ENCODE measurements at regions not wholly inside any gene's neighbourhood (a gene's known extent, or its start where the extent isn't known, plus 50 kb on each side); places are given as distances from the start of the nearest gene placed in this dataset.
"Not testable (repeated sequence)": the region's sequence is repeated elsewhere in the genome, so short reads cannot be mapped to it uniquely, and the experiment has no call there.

GRCh38 chrX:131461855-131462254 lies 82.0 kb upstream of the OR13H1 start:
- H2BK15ac ChIP-seq (ENCODE audit: low read length); H3K14ac ChIP-seq (ENCODE audit: low read length); DNase-seq (ENCODE audit: low spot score); H2BK120ac ChIP-seq (ENCODE audit: low read depth, low read length); H3K79me1 ChIP-seq (ENCODE audit: low read depth, low read length); H3K36me3 ChIP-seq (replicated peaks in 1 of 2; ENCODE audit: control insufficient read depth in 2 of 2, insufficient read depth in 2 of 2, low read length in 2 of 2); H2AK5ac ChIP-seq (ENCODE audit: low read depth, low read length); H3K9ac ChIP-seq (ENCODE audit: low read depth, low read length, poor library complexity); H4K8ac ChIP-seq (ENCODE audit: low read depth, low read length); H3K18ac ChIP-seq (ENCODE audit: low read length); H3K4me3 ChIP-seq (ENCODE audit: low read length in 2 of 2); H3K27ac ChIP-seq (replicated peaks; ENCODE audit: low read length); H2BK5ac ChIP-seq (ENCODE audit: low read length); H3K27me3 ChIP-seq (ENCODE audit: control insufficient read depth in 3 of 3, insufficient read depth in 3 of 3, low read depth in 1 of 3, low read length in 3 of 3); H3K4ac ChIP-seq (ENCODE audit: low read length); H3K23ac ChIP-seq (ENCODE audit: low read depth, low read length, poor library complexity); H2BK12ac ChIP-seq (ENCODE audit: low read length); H3K4me1 ChIP-seq (ENCODE audit: control insufficient read depth in 2 of 2, insufficient read depth in 1 of 2, low read depth in 1 of 2, low read length in 2 of 2); H3K9me3 ChIP-seq (replicated peaks in 1 of 2; ENCODE audit: control insufficient read depth in 2 of 2, insufficient read depth in 1 of 2, low read depth in 1 of 2, low read length in 2 of 2); H4K91ac ChIP-seq (ENCODE audit: low read depth, low read length, poor library complexity); H2AFZ ChIP-seq (ENCODE audit: low read length); H3K4me2 ChIP-seq (ENCODE audit: insufficient read depth, low read length, poor library complexity, severe bottlenecking): not testable (repeated sequence)
- WGBS, 2 donors (ENCODE audit: extremely low coverage in 2 of 2, insufficient read length in 2 of 2, insufficient replicate concordance in 1 of 2): no CpG with 5 or more reads among the region's 10 CpGs

DNA sequence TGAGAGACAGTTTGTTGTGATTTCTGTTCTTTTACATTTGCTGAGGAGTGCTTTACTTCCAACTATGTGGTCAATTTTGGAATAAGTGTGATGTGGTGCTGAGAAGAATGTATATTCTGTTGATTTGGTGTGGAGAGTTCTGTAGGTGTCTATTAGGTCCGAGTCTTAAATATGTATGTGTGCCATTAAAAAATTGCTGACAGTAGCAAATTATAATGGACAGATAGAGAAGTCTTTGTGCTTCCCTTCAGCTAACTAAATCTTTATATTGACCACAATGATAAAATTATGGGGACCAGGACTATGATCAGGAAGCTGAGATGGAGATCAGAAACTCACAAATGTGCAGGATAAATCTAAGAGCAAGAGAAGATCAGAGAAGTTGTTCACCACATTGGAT lies 70.1 kb upstream of the OR13H1 start:
- H4K8ac ChIP-seq (ENCODE audit: low read depth, low read length); H2BK120ac ChIP-seq (ENCODE audit: low read depth, low read length); DNase-seq (ENCODE audit: low spot score); H3K9ac ChIP-seq (ENCODE audit: low read depth, low read length, poor library complexity); H4K91ac ChIP-seq (ENCODE audit: low read depth, low read length, poor library complexity); H3K4me3 ChIP-seq (ENCODE audit: low read length in 2 of 2); H2AK5ac ChIP-seq (ENCODE audit: low read depth, low read length); H3K27ac ChIP-seq (replicated peaks; ENCODE audit: low read length); H3K27me3 ChIP-seq (ENCODE audit: control insufficient read depth in 3 of 3, insufficient read depth in 3 of 3, low read depth in 1 of 3, low read length in 3 of 3); H3K23ac ChIP-seq (ENCODE audit: low read depth, low read length, poor library complexity); H2AFZ ChIP-seq (ENCODE audit: low read length); H3K4me1 ChIP-seq (ENCODE audit: control insufficient read depth in 2 of 2, insufficient read depth in 1 of 2, low read depth in 1 of 2, low read length in 2 of 2); H3K36me3 ChIP-seq (replicated peaks in 1 of 2; ENCODE audit: control insufficient read depth in 2 of 2, insufficient read depth in 2 of 2, low read length in 2 of 2); H2BK5ac ChIP-seq (ENCODE audit: low read length); H3K9me3 ChIP-seq (replicated peaks in 1 of 2; ENCODE audit: control insufficient read depth in 2 of 2, insufficient read depth in 1 of 2, low read depth in 1 of 2, low read length in 2 of 2); H3K79me1 ChIP-seq (ENCODE audit: low read depth, low read length); H3K14ac ChIP-seq (ENCODE audit: low read length); H2BK15ac ChIP-seq (ENCODE audit: low read length); H3K4ac ChIP-seq (ENCODE audit: low read length); H3K4me2 ChIP-seq (ENCODE audit: insufficient read depth, low read length, poor library complexity, severe bottlenecking); H2BK12ac ChIP-seq (ENCODE audit: low read length); H3K18ac ChIP-seq (ENCODE audit: low read length): not testable (repeated sequence)
- no CpG with 5 or more reads among the region's 1 CpG for WGBS, 2 donors (ENCODE audit: extremely low coverage in 2 of 2, insufficient read length in 2 of 2, insufficient replicate concordance in 1 of 2)

- peaks cover 0 to 3% (median 0%) of the 10 kb centered on the region in 3 experiments for H3K27me3 ChIP-seq (ENCODE audit: control insufficient read depth in 3 of 3, insufficient read depth in 3 of 3, low read depth in 1 of 3, low read length in 3 of 3)
- H2BK15ac ChIP-seq (ENCODE audit: low read length): no peak overlapping the region
- no peaks in the 10 kb centered on the region for H3K9me3 ChIP-seq (replicated peaks in 1 of 2; ENCODE audit: control insufficient read depth in 2 of 2, insufficient read depth in 1 of 2, low read depth in 1 of 2, low read length in 2 of 2)
- H4K8ac ChIP-seq (ENCODE audit: low read depth, low read length): no peak overlapping the region
- H3K18ac ChIP-seq (ENCODE audit: low read length): no peak overlapping the region
- no peak overlapping the region for H2BK12ac ChIP-seq (ENCODE audit: low read length)
- no peak overlapping the region for H2AK5ac ChIP-seq (ENCODE audit: low read depth, low read length)
- H3K23ac ChIP-seq (ENCODE audit: low read depth, low read length, poor library complexity): no peak overlapping the region
- H2BK120ac ChIP-seq (ENCODE audit: low read depth, low read length): no peak overlapping the region
- peak overlapping the region; percentile 2 for H3K27ac ChIP-seq (replicated peaks; ENCODE audit: low read length)
- no peak overlapping the region for H3K4ac ChIP-seq (ENCODE audit: low read length)
- H3K36me3 ChIP-seq (replicated peaks in 1 of 2; ENCODE audit: control insufficient read depth in 2 of 2, insufficient read depth in 2 of 2, low read length in 2 of 2): no peaks in the 10 kb centered on the region
- no peaks in the 10 kb centered on the region for H3K79me1 ChIP-seq (ENCODE audit: low read depth, low read length)
- no peak overlapping the region for H2AFZ ChIP-seq (ENCODE audit: low read length)
- H4K91ac ChIP-seq (ENCODE audit: low read depth, low read length, poor library complexity): no peak overlapping the region
- no peak overlapping the region for H3K14ac ChIP-seq (ENCODE audit: low read length)
- H3K4me2 ChIP-seq (ENCODE audit: insufficient read depth, low read length, poor library complexity, severe bottlenecking): no peak overlapping the region
- WGBS, 2 donors (ENCODE audit: extremely low coverage in 2 of 2, insufficient read length in 2 of 2, insufficient replicate concordance in 1 of 2): no CpG with 5 or more reads among the region's 1 CpG
- H3K4me1 ChIP-seq (ENCODE audit: control insufficient read depth in 2 of 2, insufficient read depth in 1 of 2, low read depth in 1 of 2, low read length in 2 of 2): no peaks in the 10 kb centered on the region
- no peak overlapping the region for H3K9ac ChIP-seq (ENCODE audit: low read depth, low read length, poor library complexity)
- H3K4me3 ChIP-seq (ENCODE audit: low read length in 2 of 2): no peak overlapping the region
- no peak for DNase-seq (ENCODE audit: low spot score)
- H2BK5ac ChIP-seq (ENCODE audit: low read length): no peak overlapping the region
Measured at GRCh38 chrX:131477498-131477897, 66.4 kb upstream of the OR13H1 start.
